Neural progenitor cell (in vitro differentiated cells): ENCODE measurements at regions not wholly inside any gene's neighbourhood (a gene's known extent, or its start where the extent isn't known, plus 50 kb on each side); places are given as distances from the start of the nearest gene placed in this dataset.
"Not testable (repeated sequence)": the region's sequence is repeated elsewhere in the genome, so short reads cannot be mapped to it uniquely, and the experiment has no call there.

ENCODE experiments used
- DNase-seq: peaks from one replicate; pipeline ENCODE4 v3.0.0-alpha.2; 2016; ENCODE audit warnings: low spot score
- H2AFZ ChIP-seq: fragments of 200-600 bp; sonication (generic); replicated peaks from 2 replicates; pipeline ENCODE4 v1.6.1; 2016; ENCODE audit warnings: antibody characterized with exemption
- H3F3A ChIP-seq: fragments of 200-600 bp; sonication (generic); 2 replicates; pipeline ENCODE4 v1.6.1; 2016; ENCODE audit warnings: antibody characterized with exemption, low read depth
- H3K27ac ChIP-seq: fragments of 200-600 bp; sonication (generic); 2 replicates; pipeline ENCODE4 v1.5.1; 2016; ENCODE audit warnings: mild to moderate bottlenecking
- H3K27me3 ChIP-seq: fragments of 200-600 bp; sonication (generic); 2 replicates; pipeline ENCODE4 v1.6.1; 2016; ENCODE audit warnings: mild to moderate bottlenecking, moderate library complexity
- H3K36me3 ChIP-seq: fragments of 200-600 bp; sonication (generic); 2 replicates; pipeline ENCODE4 v1.5.1; 2016
- H3K4me1 ChIP-seq: fragments of 200-600 bp; sonication (generic); 2 replicates; pipeline ENCODE4 v1.6.1; 2016; ENCODE audit warnings: mixed run types
- H3K4me2 ChIP-seq: fragments of 200-600 bp; sonication (generic); 2 replicates; pipeline ENCODE4 v1.6.1; 2016
- H3K4me3 ChIP-seq: fragments of 200-600 bp; sonication (generic); 2 replicates; pipeline ENCODE4 v1.5.1; 2016
- H3K79me2 ChIP-seq: fragments of 200-600 bp; sonication (generic); 2 replicates; pipeline ENCODE4 v1.6.1; 2016; ENCODE audit warnings: low read depth
- H3K9ac ChIP-seq: fragments of 200-600 bp; sonication (generic); 2 replicates; pipeline ENCODE4 v1.6.1; 2016
- H3K9me3 ChIP-seq: fragments of 200-600 bp; sonication (generic); 2 replicates; pipeline ENCODE4 v1.5.1; 2016; ENCODE audit warnings: low read depth
- H4K20me1 ChIP-seq: fragments of 200-600 bp; sonication (generic); 2 replicates; pipeline ENCODE4 v1.6.1; 2016; ENCODE audit warnings: low read depth
- H3K27ac Mint-ChIP-seq: 3 replicates; pipeline ENCODE4 v1.8.0; 2021; ENCODE audit warnings: mixed read lengths
- H3K27me3 Mint-ChIP-seq: 2 replicates; pipeline ENCODE4 v1.8.0; 2022; ENCODE audit warnings: low read depth, mild to moderate bottlenecking, inconsistent platforms, moderate library complexity, mixed read lengths; ENCODE audit not compliant: insufficient read depth
- H3K36me3 Mint-ChIP-seq: 3 replicates; pipeline ENCODE4 v1.8.0; 2021; ENCODE audit warnings: mixed read lengths
- H3K4me1 Mint-ChIP-seq: 3 replicates; pipeline ENCODE4 v1.8.0; 2021; ENCODE audit warnings: mixed read lengths
- H3K4me3 Mint-ChIP-seq: 3 replicates; pipeline ENCODE4 v1.8.0; 2021; ENCODE audit warnings: mild to moderate bottlenecking, moderate library complexity, mixed read lengths
- H3K9me3 Mint-ChIP-seq: 3 replicates; pipeline ENCODE4 v1.8.0; 2020; ENCODE audit warnings: mixed read lengths
- CTCF ChIP-seq: fragments of 200-600 bp; sonication (generic); IDR thresholded peaks from 2 replicates; pipeline ENCODE4 v1.5.1; 2017; ENCODE audit warnings: antibody characterized with exemption, mild to moderate bottlenecking
- EZH2 ChIP-seq: fragments of 200-600 bp; sonication (generic); IDR thresholded peaks from 2 replicates; pipeline ENCODE4 v1.6.1; 2017; ENCODE audit warnings: antibody characterized with exemption, mild to moderate bottlenecking, moderate library complexity
- EZH2phosphoT487 ChIP-seq: fragments of 200-600 bp; sonication (generic); IDR thresholded peaks from 2 replicates; pipeline ENCODE4 v1.6.1; 2017; ENCODE audit warnings: antibody characterized with exemption

- Histone ChIP-seq H3K4me3 (no peak overlapping the region), H2AFZ (no peak overlapping the region), H3K27ac (no peak overlapping the region), H3K79me2 (no peaks in the 10 kb centered on the region), H3K4me2 (no peak overlapping the region), H3K9me3 (peaks cover 8% of the 10 kb centered on the region), H3K9ac (no peak overlapping the region), H3F3A (no peaks in the 10 kb centered on the region), H3K27me3 (no peaks in the 10 kb centered on the region), H4K20me1 (no peaks in the 10 kb centered on the region), H3K4me1 (no peaks in the 10 kb centered on the region), H3K36me3 (no peaks in the 10 kb centered on the region)
- Mint-ChIP-seq H3K36me3 (no peaks in the 10 kb centered on the region), H3K9me3 (peaks cover 6% of the 10 kb centered on the region), H3K4me1 (peaks cover under 1% of the 10 kb centered on the region), H3K27me3 (no peaks in the 10 kb centered on the region), H3K27ac (no peak overlapping the region), H3K4me3 (no peak overlapping the region)
- TF ChIP-seq CTCF, result peak; percentile 48
- no peak for TF ChIP-seq EZH2
- DNase-seq, result peak; percentile 35
Measured at GRCh38 chr7:81256991-81257390, 338.1 kb upstream of the SEMA3C start.

- no peaks in the 10 kb centered on the region for H3K79me2 ChIP-seq
- H3K27me3 Mint-ChIP-seq, result no peaks in the 10 kb centered on the region
- DNase-seq, result no peak
- TF ChIP-seq EZH2 (no peak), EZH2phosphoT487 (no peak), CTCF (no peak)
- no peak overlapping the region for H3K27ac ChIP-seq
- H3K27ac Mint-ChIP-seq, result no peak overlapping the region
- H2AFZ ChIP-seq, result no peak overlapping the region
- H3K9me3 ChIP-seq, result no peaks in the 10 kb centered on the region
- no peaks in the 10 kb centered on the region for H3F3A ChIP-seq
- no peaks in the 10 kb centered on the region for H3K36me3 ChIP-seq
- no peaks in the 10 kb centered on the region for H4K20me1 ChIP-seq
- no peak overlapping the region for H3K9ac ChIP-seq
- H3K4me3 Mint-ChIP-seq, result no peak overlapping the region
- H3K4me1 Mint-ChIP-seq, result peaks cover 2% of the 10 kb centered on the region
- no peaks in the 10 kb centered on the region for H3K27me3 ChIP-seq
- H3K36me3 Mint-ChIP-seq, result no peaks in the 10 kb centered on the region
- no peak overlapping the region for H3K4me3 ChIP-seq
- H3K9me3 Mint-ChIP-seq, result peaks cover 5% of the 10 kb centered on the region
- no peak overlapping the region for H3K4me2 ChIP-seq
- H3K4me1 ChIP-seq, result no peaks in the 10 kb centered on the region
Measured at GRCh38 chr7:81248420-81248819, 329.6 kb upstream of the SEMA3C start.

- not testable (repeated sequence) for H3K4me2 ChIP-seq, H3K4me3 ChIP-seq, H3K27ac Mint-ChIP-seq, H3K4me1 Mint-ChIP-seq, H3K36me3 Mint-ChIP-seq, H2AFZ ChIP-seq, DNase-seq, H3K27me3 Mint-ChIP-seq, H3K4me3 Mint-ChIP-seq, H3K79me2 ChIP-seq, H3K27me3 ChIP-seq, H4K20me1 ChIP-seq, H3K4me1 ChIP-seq, H3K9me3 Mint-ChIP-seq, H3K27ac ChIP-seq, H3K36me3 ChIP-seq, H3K9ac ChIP-seq, H3K9me3 ChIP-seq, H3F3A ChIP-seq
Measured at GRCh38 chr7:81247364-81247763, 328.5 kb upstream of the SEMA3C start.

- H3K9me3 ChIP-seq, result no peaks in the 10 kb centered on the region
- no peaks in the 10 kb centered on the region for H3K36me3 ChIP-seq
- H3K9ac ChIP-seq, result no peak overlapping the region
- no peaks in the 10 kb centered on the region for H4K20me1 ChIP-seq
- DNase-seq, result no peak
- no peaks in the 10 kb centered on the region for H3K27me3 Mint-ChIP-seq
- H2AFZ ChIP-seq, result peak overlapping the region; percentile 71
- no peaks in the 10 kb centered on the region for H3K27me3 ChIP-seq
- H3K9me3 Mint-ChIP-seq, result peaks cover 5% of the 10 kb centered on the region
- no peaks in the 10 kb centered on the region for H3K4me1 ChIP-seq
- TF ChIP-seq EZH2 (no peak), CTCF (no peak), EZH2phosphoT487 (no peak)
- no peaks in the 10 kb centered on the region for H3F3A ChIP-seq
- no peak overlapping the region for H3K4me2 ChIP-seq
- no peaks in the 10 kb centered on the region for H3K79me2 ChIP-seq
- no peaks in the 10 kb centered on the region for H3K36me3 Mint-ChIP-seq
- no peak overlapping the region for H3K4me3 Mint-ChIP-seq
- no peak overlapping the region for H3K27ac Mint-ChIP-seq
- H3K4me1 Mint-ChIP-seq, result no peaks in the 10 kb centered on the region
- no peak overlapping the region for H3K4me3 ChIP-seq
- H3K27ac ChIP-seq, result no peak overlapping the region
Measured at GRCh38 chr7:81245353-81245752, 326.5 kb upstream of the SEMA3C start.
